ENCODE measurements at regions not wholly inside any gene's neighbourhood (a gene's known extent, or its start where the extent isn't known, plus 50 kb on each side); places are given as distances from the start of the nearest gene placed in this dataset.

- no peak overlapping the region for H3K27ac ChIP-seq (ENCODE audit: low read length)
These were observed 191.5 kb upstream of the MAF start for GRCh38 chr16:79792076-79792475.

GRCh38 chr16:79790854-79791253, 190.3 kb upstream of the MAF start:
- Histone ChIP-seq H3K27me3 (ENCODE audit: low read depth, low read length) (no peaks in the 10 kb centered on the region), H3K9me3 (ENCODE audit: control insufficient read depth in 1 of 2, low read length in 2 of 2) (no peaks in the 10 kb centered on the region), H3K4me1 (ENCODE audit: control insufficient read depth in 1 of 2, insufficient read depth in 2 of 2, low read length in 2 of 2) (no peaks in the 10 kb centered on the region), H3K36me3 (ENCODE audit: control insufficient read depth in 1 of 2, insufficient read depth in 2 of 2, low read length in 2 of 2) (no peaks in the 10 kb centered on the region), H3K27ac (ENCODE audit: low read length) (no peak overlapping the region), H3K4me3 (ENCODE audit: low read depth in 1 of 2, low read length in 2 of 2) (no peak overlapping the region)

More at GRCh38 chr16:79792076-79792475, 191.5 kb upstream of the MAF start:
- Histone ChIP-seq H3K4me3 (ENCODE audit: low read depth in 1 of 2, low read length in 2 of 2) (no peak overlapping the region), H3K27me3 (ENCODE audit: low read depth, low read length) (no peaks in the 10 kb centered on the region), H3K36me3 (ENCODE audit: control insufficient read depth in 1 of 2, insufficient read depth in 2 of 2, low read length in 2 of 2) (no peaks in the 10 kb centered on the region), H3K4me1 (ENCODE audit: control insufficient read depth in 1 of 2, insufficient read depth in 2 of 2, low read length in 2 of 2) (no peaks in the 10 kb centered on the region), H3K9me3 (ENCODE audit: control insufficient read depth in 1 of 2, low read length in 2 of 2) (no peaks in the 10 kb centered on the region)

GRCh38 chr16:79788949-79789348, 188.4 kb upstream of the MAF start:
- H3K27me3 ChIP-seq (ENCODE audit: low read depth, low read length): no peaks in the 10 kb centered on the region
- H3K9me3 ChIP-seq (ENCODE audit: control insufficient read depth in 1 of 2, low read length in 2 of 2): no peaks in the 10 kb centered on the region
- H3K36me3 ChIP-seq (ENCODE audit: control insufficient read depth in 1 of 2, insufficient read depth in 2 of 2, low read length in 2 of 2): no peaks in the 10 kb centered on the region
- H3K27ac ChIP-seq (ENCODE audit: low read length): no peak overlapping the region
- H3K4me1 ChIP-seq (ENCODE audit: control insufficient read depth in 1 of 2, insufficient read depth in 2 of 2, low read length in 2 of 2): no peaks in the 10 kb centered on the region
- no peak overlapping the region for H3K4me3 ChIP-seq (ENCODE audit: low read depth in 1 of 2, low read length in 2 of 2)

GRCh38 chr16:79786389-79786788, 185.9 kb upstream of the MAF start:
- no peak overlapping the region for H3K27ac ChIP-seq (ENCODE audit: low read length)

GRCh38 chr16:79784007-79784406, 183.5 kb upstream of the MAF start:
- Histone ChIP-seq H3K27ac (ENCODE audit: low read length) (no peak overlapping the region), H3K9me3 (ENCODE audit: control insufficient read depth in 1 of 2, low read length in 2 of 2) (no peaks in the 10 kb centered on the region), H3K27me3 (ENCODE audit: low read depth, low read length) (no peaks in the 10 kb centered on the region), H3K36me3 (ENCODE audit: control insufficient read depth in 1 of 2, insufficient read depth in 2 of 2, low read length in 2 of 2) (no peaks in the 10 kb centered on the region), H3K4me3 (ENCODE audit: low read depth in 1 of 2, low read length in 2 of 2) (no peak overlapping the region), H3K4me1 (ENCODE audit: control insufficient read depth in 1 of 2, insufficient read depth in 2 of 2, low read length in 2 of 2) (no peaks in the 10 kb centered on the region)

More at GRCh38 chr16:79786389-79786788, 185.9 kb upstream of the MAF start:
- Histone ChIP-seq H3K27me3 (ENCODE audit: low read depth, low read length) (no peaks in the 10 kb centered on the region), H3K4me1 (ENCODE audit: control insufficient read depth in 1 of 2, insufficient read depth in 2 of 2, low read length in 2 of 2) (no peaks in the 10 kb centered on the region), H3K36me3 (ENCODE audit: control insufficient read depth in 1 of 2, insufficient read depth in 2 of 2, low read length in 2 of 2) (no peaks in the 10 kb centered on the region), H3K9me3 (ENCODE audit: control insufficient read depth in 1 of 2, low read length in 2 of 2) (no peaks in the 10 kb centered on the region), H3K4me3 (ENCODE audit: low read depth in 1 of 2, low read length in 2 of 2) (no peak overlapping the region)

GRCh38 chr16:79777679-79778078, 177.1 kb upstream of the MAF start:
- no peaks in the 10 kb centered on the region for H3K9me3 ChIP-seq (ENCODE audit: control insufficient read depth in 1 of 2, low read length in 2 of 2)
- H3K4me3 ChIP-seq (ENCODE audit: low read depth in 1 of 2, low read length in 2 of 2): no peak overlapping the region
- no peaks in the 10 kb centered on the region for H3K27me3 ChIP-seq (ENCODE audit: low read depth, low read length)
- no peak overlapping the region for H3K27ac ChIP-seq (ENCODE audit: low read length)
- H3K4me1 ChIP-seq (ENCODE audit: control insufficient read depth in 1 of 2, insufficient read depth in 2 of 2, low read length in 2 of 2): no peaks in the 10 kb centered on the region
- H3K36me3 ChIP-seq (ENCODE audit: control insufficient read depth in 1 of 2, insufficient read depth in 2 of 2, low read length in 2 of 2): no peaks in the 10 kb centered on the region

GRCh38 chr16:79776243-79776847, 175.8 kb upstream of the MAF start:
- Histone ChIP-seq H3K4me1 (ENCODE audit: control insufficient read depth in 1 of 2, insufficient read depth in 2 of 2, low read length in 2 of 2) (peaks cover 0 to under 1% of the 10 kb centered on the region in 2 donors), H3K36me3 (ENCODE audit: control insufficient read depth in 1 of 2, insufficient read depth in 2 of 2, low read length in 2 of 2) (no peaks in the 10 kb centered on the region), H3K27ac (ENCODE audit: low read length) (no peak overlapping the region), H3K4me3 (ENCODE audit: low read depth in 1 of 2, low read length in 2 of 2) (no peak overlapping the region), H3K9me3 (ENCODE audit: control insufficient read depth in 1 of 2, low read length in 2 of 2) (no peaks in the 10 kb centered on the region), H3K27me3 (ENCODE audit: low read depth, low read length) (no peaks in the 10 kb centered on the region)

GRCh38 chr16:79772784-79773183, 172.2 kb upstream of the MAF start:
- Histone ChIP-seq H3K27me3 (ENCODE audit: low read depth, low read length) (no peaks in the 10 kb centered on the region), H3K36me3 (ENCODE audit: control insufficient read depth in 1 of 2, insufficient read depth in 2 of 2, low read length in 2 of 2) (no peaks in the 10 kb centered on the region), H3K9me3 (ENCODE audit: control insufficient read depth in 1 of 2, low read length in 2 of 2) (no peaks in the 10 kb centered on the region), H3K4me3 (ENCODE audit: low read depth in 1 of 2, low read length in 2 of 2) (no peak overlapping the region), H3K27ac (ENCODE audit: low read length) (no peak overlapping the region), H3K4me1 (ENCODE audit: control insufficient read depth in 1 of 2, insufficient read depth in 2 of 2, low read length in 2 of 2) (peaks cover 17 to 23% of the 10 kb centered on the region in 2 donors)

- no peaks in the 10 kb centered on the region for H3K27me3 ChIP-seq (ENCODE audit: low read depth, low read length)
- no peak overlapping the region for H3K27ac ChIP-seq (ENCODE audit: low read length)
- no peaks in the 10 kb centered on the region for H3K9me3 ChIP-seq (ENCODE audit: control insufficient read depth in 1 of 2, low read length in 2 of 2)
- H3K4me1 ChIP-seq (ENCODE audit: control insufficient read depth in 1 of 2, insufficient read depth in 2 of 2, low read length in 2 of 2): peaks cover 17 to 30% of the 10 kb centered on the region in 2 donors
- no peak overlapping the region for H3K4me3 ChIP-seq (ENCODE audit: low read depth in 1 of 2, low read length in 2 of 2)
- no peaks in the 10 kb centered on the region for H3K36me3 ChIP-seq (ENCODE audit: control insufficient read depth in 1 of 2, insufficient read depth in 2 of 2, low read length in 2 of 2)
These were observed 171.5 kb upstream of the MAF start for GRCh38 chr16:79772048-79772447.

GRCh38 chr16:79770244-79771064, 169.9 kb upstream of the MAF start:
- peaks cover 17 to 30% of the 10 kb centered on the region in 2 donors for H3K4me1 ChIP-seq (ENCODE audit: control insufficient read depth in 1 of 2, insufficient read depth in 2 of 2, low read length in 2 of 2)
- H3K27ac ChIP-seq (ENCODE audit: low read length): peak overlapping the region; percentile 93
- no peaks in the 10 kb centered on the region for H3K36me3 ChIP-seq (ENCODE audit: control insufficient read depth in 1 of 2, insufficient read depth in 2 of 2, low read length in 2 of 2)
- no peaks in the 10 kb centered on the region for H3K27me3 ChIP-seq (ENCODE audit: low read depth, low read length)
- no peaks in the 10 kb centered on the region for H3K9me3 ChIP-seq (ENCODE audit: control insufficient read depth in 1 of 2, low read length in 2 of 2)
- peak overlapping the region; percentile 65 for H3K4me3 ChIP-seq (ENCODE audit: low read depth in 1 of 2, low read length in 2 of 2)

- H3K4me1 ChIP-seq (ENCODE audit: control insufficient read depth in 1 of 2, insufficient read depth in 2 of 2, low read length in 2 of 2): peaks cover 20 to 30% of the 10 kb centered on the region in 2 donors
These were observed 169.3 kb upstream of the MAF start for GRCh38 chr16:79769928-79770243.

More at GRCh38 chr16:79769928-79770243, 169.3 kb upstream of the MAF start:
- Histone ChIP-seq H3K9me3 (ENCODE audit: control insufficient read depth in 1 of 2, low read length in 2 of 2) (no peaks in the 10 kb centered on the region), H3K36me3 (ENCODE audit: control insufficient read depth in 1 of 2, insufficient read depth in 2 of 2, low read length in 2 of 2) (no peaks in the 10 kb centered on the region), H3K27me3 (ENCODE audit: low read depth, low read length) (no peaks in the 10 kb centered on the region), H3K27ac (ENCODE audit: low read length) (peak overlapping the region; percentile 93), H3K4me3 (ENCODE audit: low read depth in 1 of 2, low read length in 2 of 2) (peak overlapping the region; percentile 62 to 65)

All from muscle layer of duodenum (tissue), 2 donors.